ENCODE measurements at regions not wholly inside any gene's neighbourhood (a gene's known extent, or its start where the extent isn't known, plus 50 kb on each side); places are given as distances from the start of the nearest gene placed in this dataset.

GRCh38 chrX:76029385-76029784 is 143.5 kb upstream of the PBDC1 start:
- no peak overlapping the region for H3K14ac ChIP-seq (ENCODE audit: low read length)
- no peak overlapping the region for H3K23ac ChIP-seq (ENCODE audit: low read length)
- no peak overlapping the region for H3K4me2 ChIP-seq (ENCODE audit: low read length)
- no peak overlapping the region for H3K18ac ChIP-seq (ENCODE audit: low read length)
- H3K79me2 ChIP-seq (ENCODE audit: control insufficient read depth, insufficient read depth, low read length, poor library complexity): no peaks in the 10 kb centered on the region
- H2AK5ac ChIP-seq (ENCODE audit: low read length): no peak overlapping the region
- no peak overlapping the region for H3K27ac ChIP-seq (ENCODE audit: low read depth, low read length)
- H4K8ac ChIP-seq (ENCODE audit: low read depth, low read length): no peak overlapping the region
- H2BK120ac ChIP-seq (ENCODE audit: insufficient read depth, low read length, poor library complexity): no peak overlapping the region
- H3K9ac ChIP-seq (ENCODE audit: low read length): no peak overlapping the region
- H3K4me1 ChIP-seq (ENCODE audit: control insufficient read depth in 1 of 2, insufficient read depth in 2 of 2, low read length in 2 of 2): no peaks in the 10 kb centered on the region
- WGBS (ENCODE audit: extremely low coverage, insufficient coverage, insufficient read length): no CpG with 5 or more reads among the region's 27 CpGs
- no peak overlapping the region for H3K4me3 ChIP-seq (ENCODE audit: low read depth, low read length)
- H3K4ac ChIP-seq (ENCODE audit: low read depth, low read length): no peak overlapping the region
- H2BK12ac ChIP-seq (ENCODE audit: low read length): no peak overlapping the region
- no peak overlapping the region for H4K91ac ChIP-seq (ENCODE audit: low read depth, low read length)
- H2AFZ ChIP-seq (ENCODE audit: insufficient read depth, low read length, poor library complexity): no peak overlapping the region
- no peaks in the 10 kb centered on the region for H3K36me3 ChIP-seq (ENCODE audit: control insufficient read depth in 1 of 2, insufficient read depth in 2 of 2, low read length in 2 of 2)
- no peaks in the 10 kb centered on the region for H3K27me3 ChIP-seq (ENCODE audit: insufficient read depth, low read length)
- no peaks in the 10 kb centered on the region for H3K79me1 ChIP-seq (ENCODE audit: low read length)
- no peaks in the 10 kb centered on the region for H3K9me3 ChIP-seq (ENCODE audit: insufficient read depth, low read depth, low read length)
- no peak for DNase-seq
- H2BK5ac ChIP-seq (ENCODE audit: low read depth, low read length, poor library complexity): no peak overlapping the region
- H4K12ac ChIP-seq (ENCODE audit: low read depth, low read length): no peak overlapping the region

DNA sequence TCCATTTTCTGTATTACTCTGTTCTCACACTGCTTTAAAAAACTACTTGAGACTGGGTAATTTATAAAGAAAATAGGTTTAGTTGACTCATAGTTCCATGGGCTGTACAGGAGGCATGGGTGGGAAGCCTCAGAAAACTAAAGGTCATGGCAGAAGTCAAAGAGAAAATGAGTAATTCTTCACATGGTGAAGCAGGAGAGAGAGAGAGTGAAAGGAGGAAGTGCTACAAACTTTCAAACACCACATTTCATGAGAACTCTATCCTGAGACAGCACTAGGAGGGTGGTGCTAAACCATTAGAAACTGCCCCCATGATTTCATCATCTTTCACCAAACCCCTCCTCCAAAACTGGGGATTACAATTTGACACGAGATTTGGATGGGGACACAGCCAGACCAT is 108.0 kb upstream of the PBDC1 start:
- Histone ChIP-seq H2BK5ac (ENCODE audit: low read depth, low read length, poor library complexity) (no peak overlapping the region), H3K36me3 (ENCODE audit: control insufficient read depth in 1 of 2, insufficient read depth in 2 of 2, low read length in 2 of 2) (no peaks in the 10 kb centered on the region), H3K4me1 (ENCODE audit: control insufficient read depth in 1 of 2, insufficient read depth in 2 of 2, low read length in 2 of 2) (no peaks in the 10 kb centered on the region), H3K23ac (ENCODE audit: low read length) (no peak overlapping the region), H2AFZ (ENCODE audit: insufficient read depth, low read length, poor library complexity) (no peak overlapping the region), H4K12ac (ENCODE audit: low read depth, low read length) (no peak overlapping the region), H3K4me2 (ENCODE audit: low read length) (no peak overlapping the region), H3K9me3 (ENCODE audit: insufficient read depth, low read depth, low read length) (no peaks in the 10 kb centered on the region), H3K4me3 (ENCODE audit: low read depth, low read length) (no peak overlapping the region), H3K27ac (ENCODE audit: low read depth, low read length) (no peak overlapping the region), H2AK5ac (ENCODE audit: low read length) (no peak overlapping the region), H3K79me2 (ENCODE audit: control insufficient read depth, insufficient read depth, low read length, poor library complexity) (no peaks in the 10 kb centered on the region), H2BK12ac (ENCODE audit: low read length) (no peak overlapping the region), H4K8ac (ENCODE audit: low read depth, low read length) (no peak overlapping the region), H3K4ac (ENCODE audit: low read depth, low read length) (no peak overlapping the region), H4K91ac (ENCODE audit: low read depth, low read length) (no peak overlapping the region), H3K79me1 (ENCODE audit: low read length) (no peaks in the 10 kb centered on the region), H3K14ac (ENCODE audit: low read length) (no peak overlapping the region), H3K18ac (ENCODE audit: low read length) (no peak overlapping the region), H3K9ac (ENCODE audit: low read length) (no peak overlapping the region), H2BK120ac (ENCODE audit: insufficient read depth, low read length, poor library complexity) (no peak overlapping the region), H3K27me3 (ENCODE audit: insufficient read depth, low read length) (no peaks in the 10 kb centered on the region)
- no CpG with 5 or more reads among the region's 1 CpG for WGBS (ENCODE audit: extremely low coverage, insufficient coverage, insufficient read length)
- DNase-seq: no peak

DNA sequence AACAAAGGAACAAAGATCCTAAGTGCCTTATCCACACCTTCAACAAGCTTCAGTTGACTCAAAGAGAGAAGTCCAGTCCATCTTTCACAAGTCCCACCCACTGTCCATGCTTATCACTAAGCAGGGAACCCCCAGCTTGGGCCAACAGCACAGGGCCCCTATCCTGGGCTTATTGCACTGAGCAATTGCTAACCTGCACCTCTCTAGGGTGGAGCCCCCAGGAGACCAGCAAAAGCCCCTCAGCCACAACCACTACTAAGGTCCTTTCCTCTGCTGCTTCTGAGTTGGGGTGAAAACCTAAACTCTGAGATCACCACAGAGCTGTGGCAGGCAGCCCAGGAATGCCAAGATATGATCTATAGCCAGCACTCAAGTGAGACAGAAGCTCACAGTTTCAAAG is 96.7 kb upstream of the PBDC1 start:
- Histone ChIP-seq H2BK5ac (ENCODE audit: low read depth, low read length, poor library complexity) (no peak overlapping the region), H3K9ac (ENCODE audit: low read length) (no peak overlapping the region), H2BK12ac (ENCODE audit: low read length) (no peak overlapping the region), H2BK120ac (ENCODE audit: insufficient read depth, low read length, poor library complexity) (no peak overlapping the region), H3K23ac (ENCODE audit: low read length) (no peak overlapping the region), H3K4me3 (ENCODE audit: low read depth, low read length) (no peak overlapping the region), H3K9me3 (ENCODE audit: insufficient read depth, low read depth, low read length) (no peaks in the 10 kb centered on the region), H3K79me1 (ENCODE audit: low read length) (no peaks in the 10 kb centered on the region), H4K12ac (ENCODE audit: low read depth, low read length) (no peak overlapping the region), H3K27ac (ENCODE audit: low read depth, low read length) (no peak overlapping the region), H4K8ac (ENCODE audit: low read depth, low read length) (no peak overlapping the region), H3K79me2 (ENCODE audit: control insufficient read depth, insufficient read depth, low read length, poor library complexity) (no peaks in the 10 kb centered on the region), H2AK5ac (ENCODE audit: low read length) (no peak overlapping the region), H3K36me3 (ENCODE audit: control insufficient read depth in 1 of 2, insufficient read depth in 2 of 2, low read length in 2 of 2) (no peaks in the 10 kb centered on the region), H3K4me1 (ENCODE audit: control insufficient read depth in 1 of 2, insufficient read depth in 2 of 2, low read length in 2 of 2) (peaks cover 5 to 6% of the 10 kb centered on the region in 2 experiments), H3K4ac (ENCODE audit: low read depth, low read length) (no peak overlapping the region), H4K91ac (ENCODE audit: low read depth, low read length) (no peak overlapping the region), H2AFZ (ENCODE audit: insufficient read depth, low read length, poor library complexity) (no peak overlapping the region), H3K18ac (ENCODE audit: low read length) (no peak overlapping the region), H3K27me3 (ENCODE audit: insufficient read depth, low read length) (no peaks in the 10 kb centered on the region), H3K14ac (ENCODE audit: low read length) (no peak overlapping the region), H3K4me2 (ENCODE audit: low read length) (no peak overlapping the region)
- DNase-seq: no peak

- WGBS (ENCODE audit: extremely low coverage, insufficient coverage, insufficient read length): no CpG with 5 or more reads among the region's 4 CpGs
- no peak overlapping the region for H2BK12ac ChIP-seq (ENCODE audit: low read length)
Observed at GRCh38 chrX:76109654-76110053, 63.2 kb upstream of the PBDC1 start.

More at GRCh38 chrX:76109654-76110053, 63.2 kb upstream of the PBDC1 start:
- Histone ChIP-seq H4K91ac (ENCODE audit: low read depth, low read length) (no peak overlapping the region), H3K14ac (ENCODE audit: low read length) (no peak overlapping the region), H3K4ac (ENCODE audit: low read depth, low read length) (no peak overlapping the region), H2BK120ac (ENCODE audit: insufficient read depth, low read length, poor library complexity) (no peak overlapping the region), H3K36me3 (ENCODE audit: control insufficient read depth in 1 of 2, insufficient read depth in 2 of 2, low read length in 2 of 2) (no peaks in the 10 kb centered on the region), H2BK5ac (ENCODE audit: low read depth, low read length, poor library complexity) (no peak overlapping the region), H3K79me2 (ENCODE audit: control insufficient read depth, insufficient read depth, low read length, poor library complexity) (no peaks in the 10 kb centered on the region), H3K4me3 (ENCODE audit: low read depth, low read length) (no peak overlapping the region), H3K4me2 (ENCODE audit: low read length) (no peak overlapping the region), H4K8ac (ENCODE audit: low read depth, low read length) (no peak overlapping the region), H3K27ac (ENCODE audit: low read depth, low read length) (no peak overlapping the region), H3K18ac (ENCODE audit: low read length) (no peak overlapping the region), H4K12ac (ENCODE audit: low read depth, low read length) (no peak overlapping the region), H2AK5ac (ENCODE audit: low read length) (no peak overlapping the region), H3K4me1 (ENCODE audit: control insufficient read depth in 1 of 2, insufficient read depth in 2 of 2, low read length in 2 of 2) (no peaks in the 10 kb centered on the region), H2AFZ (ENCODE audit: insufficient read depth, low read length, poor library complexity) (no peak overlapping the region), H3K9ac (ENCODE audit: low read length) (no peak overlapping the region), H3K9me3 (ENCODE audit: insufficient read depth, low read depth, low read length) (no peaks in the 10 kb centered on the region), H3K79me1 (ENCODE audit: low read length) (no peaks in the 10 kb centered on the region), H3K23ac (ENCODE audit: low read length) (no peak overlapping the region), H3K27me3 (ENCODE audit: insufficient read depth, low read length) (no peaks in the 10 kb centered on the region)
- no peak for DNase-seq
